Subcutaneous abdominal adipose tissue (tissue), 5 donors: ENCODE measurements at regions not wholly inside any gene's neighbourhood (a gene's known extent, or its start where the extent isn't known, plus 50 kb on each side); places are given as distances from the start of the nearest gene placed in this dataset.
"Not testable (repeated sequence)": the region's sequence is repeated elsewhere in the genome, so short reads cannot be mapped to it uniquely, and the experiment has no call there.

ENCODE experiments used
- H3K27ac ChIP-seq: one replicate; pipeline ENCODE4 v1.7.0; 2013; ENCODE audit warnings: low read depth, mild to moderate bottlenecking, inconsistent platforms, low read length, moderate library complexity
- H3K27me3 ChIP-seq, 5 donors: one replicate each; pipeline ENCODE4 v1.7.0; 2013; ENCODE audit warnings: low read length in 5 of 5, inconsistent platforms in 1 of 5; ENCODE audit not compliant: control insufficient read depth in 5 of 5, insufficient read depth in 4 of 5
- H3K36me3 ChIP-seq, 5 donors: one replicate each; pipeline ENCODE4 v1.7.0; 2013; ENCODE audit warnings: low read length in 5 of 5; ENCODE audit not compliant: control insufficient read depth in 5 of 5, insufficient read depth in 5 of 5
- H3K4me1 ChIP-seq, 5 donors: one replicate each; pipeline ENCODE4 v1.7.0; 2013; ENCODE audit warnings: low read length in 5 of 5, mild to moderate bottlenecking in 3 of 5, moderate library complexity in 1 of 5; ENCODE audit not compliant: control insufficient read depth in 5 of 5, insufficient read depth in 5 of 5
- H3K4me3 ChIP-seq, 5 donors: one replicate each; pipeline ENCODE4 v1.7.0; 2013; ENCODE audit warnings: low read length in 5 of 5, low read depth in 1 of 5
- H3K9ac ChIP-seq, 5 donors: one replicate each; pipeline ENCODE4 v1.7.0; 2013; ENCODE audit warnings: low read length in 5 of 5, mild to moderate bottlenecking in 4 of 5, moderate library complexity in 3 of 5
- H3K9me3 ChIP-seq, 5 donors: one replicate each; pipeline ENCODE4 v1.7.0; 2013; ENCODE audit warnings: low read length in 5 of 5; ENCODE audit not compliant: control insufficient read depth in 5 of 5
- donor health status: healthy.
- donor health status: healthy.
- donor health status: healthy.
- donor health status: healthy.
- donor health status: healthy.

- H3K36me3 ChIP-seq, result no peaks in the 10 kb centered on the region
- peaks cover 0 to 4% (median 0%) of the 10 kb centered on the region in 5 donors for H3K9me3 ChIP-seq
- no peaks in the 10 kb centered on the region for H3K27me3 ChIP-seq
- H3K4me3 ChIP-seq, result no peak overlapping the region
- no peak overlapping the region for H3K27ac ChIP-seq
- no peaks in the 10 kb centered on the region for H3K4me1 ChIP-seq
- no peak overlapping the region for H3K9ac ChIP-seq
Measured at GRCh38 chr3:191148131-191148530, 50.9 kb upstream of the OSTN start.

DNA sequence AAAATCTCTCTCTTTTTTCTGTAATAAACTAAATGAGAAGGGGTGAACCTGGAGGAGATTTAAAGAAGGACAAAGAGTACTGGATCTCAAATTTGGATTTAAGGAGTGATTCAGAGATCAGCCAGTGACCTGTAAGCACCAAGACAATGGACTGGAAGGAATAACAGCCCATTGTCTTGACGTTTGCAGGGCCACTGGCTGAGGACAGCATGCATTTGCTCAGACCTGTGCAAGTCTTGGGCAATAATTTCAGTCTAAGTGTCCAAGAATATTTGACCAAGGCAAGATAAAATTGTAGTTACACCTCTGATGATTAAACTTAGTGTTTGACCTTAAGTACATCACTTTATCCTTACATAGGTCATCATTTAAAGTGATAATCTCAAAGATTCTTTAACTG lies 55.8 kb upstream of the OSTN start:
- Histone ChIP-seq H3K36me3 (no peaks in the 10 kb centered on the region), H3K4me1 (no peaks in the 10 kb centered on the region), H3K9ac (no peak overlapping the region), H3K27me3 (no peaks in the 10 kb centered on the region), H3K9me3 (peaks cover 0 to 4% (median 0%) of the 10 kb centered on the region in 5 donors), H3K4me3 (no peak overlapping the region), H3K27ac (no peak overlapping the region)

DNA sequence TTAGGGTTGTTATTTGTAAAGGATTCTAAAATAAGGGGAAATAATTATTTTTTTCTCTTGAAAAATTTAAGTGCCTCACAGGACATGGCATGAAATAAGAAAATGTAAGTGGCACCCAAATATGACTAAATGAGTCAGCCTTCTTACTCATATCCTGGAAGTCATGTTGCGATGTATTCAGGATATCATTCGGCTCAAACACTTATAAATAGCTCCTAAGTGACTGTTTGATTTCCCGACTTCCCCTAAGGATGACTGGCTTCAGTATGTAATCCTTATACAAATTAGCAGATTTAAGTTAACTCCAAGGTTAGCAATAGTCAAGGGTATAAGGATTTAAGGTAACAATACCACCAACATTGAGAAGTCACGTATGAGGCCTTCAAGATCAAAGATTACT lies 57.3 kb upstream of the OSTN start:
- no peak overlapping the region for H3K27ac ChIP-seq
- H3K9ac ChIP-seq, result no peak overlapping the region
- H3K27me3 ChIP-seq, result no peaks in the 10 kb centered on the region
- no peak overlapping the region for H3K4me3 ChIP-seq
- H3K9me3 ChIP-seq, result peaks cover 0 to 4% (median 0%) of the 10 kb centered on the region in 5 donors
- H3K4me1 ChIP-seq, result no peaks in the 10 kb centered on the region
- no peaks in the 10 kb centered on the region for H3K36me3 ChIP-seq

DNA sequence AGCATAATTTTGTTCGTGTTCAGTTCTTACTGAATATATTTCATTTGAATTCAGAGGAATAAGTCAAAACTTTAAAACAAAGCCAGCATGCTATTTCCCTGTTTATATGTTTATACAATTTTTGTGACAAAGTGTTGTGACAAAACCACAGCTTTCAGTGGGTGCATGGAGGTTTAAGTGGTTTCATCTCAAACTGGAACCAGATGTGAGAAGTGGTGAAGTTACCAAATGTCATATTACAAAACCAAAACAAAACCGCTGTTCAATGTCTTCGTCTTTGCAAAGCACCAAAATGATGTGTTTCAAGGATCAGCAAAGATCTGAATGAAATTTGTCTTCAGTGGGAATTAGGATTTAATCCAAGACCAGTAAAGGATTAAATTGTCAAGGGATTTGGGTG lies 59.3 kb upstream of the OSTN start:
- Histone ChIP-seq H3K9ac (no peak overlapping the region), H3K4me1 (no peaks in the 10 kb centered on the region), H3K36me3 (no peaks in the 10 kb centered on the region), H3K27me3 (no peaks in the 10 kb centered on the region), H3K27ac (no peak overlapping the region), H3K9me3 (no peaks in the 10 kb centered on the region), H3K4me3 (no peak overlapping the region)

DNA sequence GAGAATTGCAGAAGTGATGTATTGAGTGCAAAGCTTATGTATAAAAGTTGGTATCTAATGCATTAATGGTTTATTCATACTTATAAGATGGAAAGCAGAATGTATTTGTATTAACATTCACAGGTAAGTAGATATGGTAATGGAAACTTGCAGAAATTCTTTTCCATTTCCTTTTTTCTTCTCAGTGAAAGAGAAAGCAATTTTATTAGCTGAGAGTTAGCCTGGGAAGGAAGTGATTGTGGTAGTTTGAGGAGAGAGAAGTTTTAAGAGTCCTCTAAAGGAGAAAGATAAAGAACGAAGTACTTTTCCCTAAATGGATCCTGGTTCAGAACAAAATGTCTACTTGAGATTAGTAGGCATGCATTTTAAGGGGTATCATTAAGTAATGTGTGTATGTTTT lies 60.1 kb upstream of the OSTN start:
- Histone ChIP-seq H3K4me3 (no peak overlapping the region), H3K4me1 (no peaks in the 10 kb centered on the region), H3K27me3 (no peaks in the 10 kb centered on the region), H3K36me3 (no peaks in the 10 kb centered on the region), H3K9ac (no peak overlapping the region), H3K27ac (no peak overlapping the region), H3K9me3 (no peaks in the 10 kb centered on the region)

DNA sequence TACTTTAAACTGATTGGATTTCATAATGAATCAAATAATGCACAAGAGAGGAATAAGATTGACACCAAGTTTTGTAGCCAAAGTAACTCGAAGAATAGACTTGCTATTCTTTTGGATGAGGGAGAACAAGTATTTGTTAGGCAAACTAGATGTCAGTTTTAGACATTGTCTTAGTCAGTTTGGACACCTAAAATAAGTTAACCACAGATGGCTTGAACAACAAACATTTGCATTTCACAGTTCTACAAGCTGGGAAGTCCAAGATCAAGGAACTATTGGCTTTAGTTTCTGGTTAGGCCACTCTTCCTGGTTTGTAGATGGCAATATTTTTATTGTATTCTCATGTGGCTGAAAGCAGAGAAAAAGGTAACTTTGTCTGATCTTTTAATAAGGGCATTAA lies 61.3 kb upstream of the OSTN start:
- H3K27ac ChIP-seq, result no peak overlapping the region
- H3K4me3 ChIP-seq, result no peak overlapping the region
- no peaks in the 10 kb centered on the region for H3K27me3 ChIP-seq
- H3K4me1 ChIP-seq, result no peaks in the 10 kb centered on the region
- no peak overlapping the region for H3K9ac ChIP-seq
- H3K9me3 ChIP-seq, result no peaks in the 10 kb centered on the region
- H3K36me3 ChIP-seq, result no peaks in the 10 kb centered on the region

GRCh38 chr3:191136347-191136746 lies 62.7 kb upstream of the OSTN start:
- no peaks in the 10 kb centered on the region for H3K9me3 ChIP-seq
- no peak overlapping the region for H3K4me3 ChIP-seq
- H3K36me3 ChIP-seq, result no peaks in the 10 kb centered on the region

DNA sequence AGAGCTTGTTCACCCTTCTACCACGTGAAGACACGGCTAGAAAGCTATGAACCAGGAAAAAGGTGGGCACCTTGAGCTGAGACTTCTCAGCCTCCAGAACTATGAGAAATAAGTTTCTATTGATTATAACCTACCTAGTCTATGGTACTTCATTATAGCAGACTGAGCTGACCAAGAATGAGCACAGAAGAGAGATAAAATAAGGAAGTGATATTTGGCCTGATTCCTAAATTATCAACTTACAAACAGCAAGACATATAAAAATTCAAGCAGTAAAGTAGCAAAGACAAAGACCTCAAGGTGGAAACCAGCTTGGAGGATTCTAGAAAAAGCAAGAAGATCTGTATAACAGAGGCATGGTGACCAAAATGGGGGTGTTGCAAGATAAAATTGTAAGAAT lies 63.9 kb upstream of the OSTN start:
- H3K4me3 ChIP-seq, result no peak overlapping the region
- H3K9me3 ChIP-seq, result no peaks in the 10 kb centered on the region
- H3K27me3 ChIP-seq, result no peaks in the 10 kb centered on the region
- no peaks in the 10 kb centered on the region for H3K36me3 ChIP-seq
- H3K9ac ChIP-seq, result no peak overlapping the region
- no peaks in the 10 kb centered on the region for H3K4me1 ChIP-seq
- H3K27ac ChIP-seq, result no peak overlapping the region

More at GRCh38 chr3:191136347-191136746, 62.7 kb upstream of the OSTN start:
- Histone ChIP-seq H3K27me3 (no peaks in the 10 kb centered on the region), H3K27ac (no peak overlapping the region), H3K4me1 (no peaks in the 10 kb centered on the region), H3K9ac (no peak overlapping the region)

DNA sequence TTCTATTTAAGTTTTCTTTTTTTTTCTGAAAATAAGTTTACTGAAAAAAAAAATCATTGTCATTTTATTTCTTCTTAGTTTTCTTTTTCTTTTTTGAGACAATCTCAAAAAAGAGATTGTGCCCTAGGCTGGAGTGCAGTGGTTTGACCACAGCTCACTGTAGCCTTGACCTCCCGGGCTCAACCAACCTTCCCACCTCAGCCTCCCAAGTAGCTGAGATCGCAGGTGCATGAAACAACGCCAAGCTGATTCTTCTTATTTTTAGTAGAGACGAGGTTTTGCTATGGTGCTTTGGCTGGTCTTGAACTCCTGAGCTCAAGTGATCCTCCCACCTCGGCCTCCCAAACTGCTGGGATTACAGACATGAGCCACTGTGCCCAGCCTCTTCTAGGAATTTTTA lies 65.7 kb upstream of the OSTN start:
- H3K9ac ChIP-seq, result no peak overlapping the region
- no peak overlapping the region for H3K4me3 ChIP-seq
- H3K9me3 ChIP-seq, result no peaks in the 10 kb centered on the region
- H3K27ac ChIP-seq, result no peak overlapping the region
- no peaks in the 10 kb centered on the region for H3K27me3 ChIP-seq
- H3K36me3 ChIP-seq, result no peaks in the 10 kb centered on the region
- no peaks in the 10 kb centered on the region for H3K4me1 ChIP-seq

DNA sequence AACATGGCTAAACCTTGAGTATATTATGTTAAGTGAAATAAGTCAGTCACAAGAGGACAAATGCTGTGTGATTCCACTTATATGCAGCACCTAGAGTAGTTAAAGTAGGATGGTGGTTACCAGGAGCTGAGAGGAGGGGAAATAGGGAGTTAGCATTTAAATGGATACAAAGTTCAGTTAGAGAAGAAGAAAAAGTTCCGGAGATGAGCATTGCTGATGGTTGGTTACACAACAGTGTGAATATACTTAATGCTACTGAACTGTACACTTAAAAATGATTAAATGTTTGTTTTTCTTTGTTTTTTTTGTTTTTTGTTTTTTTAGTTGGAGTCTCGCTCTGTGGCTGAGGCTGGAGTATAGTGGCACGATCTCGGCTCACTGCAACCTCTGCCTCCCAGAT lies 67.7 kb upstream of the OSTN start:
- Histone ChIP-seq H3K9me3 (no peaks in the 10 kb centered on the region), H3K27ac (no peak overlapping the region), H3K27me3 (no peaks in the 10 kb centered on the region), H3K4me3 (no peak overlapping the region), H3K9ac (no peak overlapping the region), H3K4me1 (no peaks in the 10 kb centered on the region), H3K36me3 (no peaks in the 10 kb centered on the region)

GRCh38 chr3:191124891-191125290 lies 74.2 kb upstream of the OSTN start:
- not testable (repeated sequence) for H3K27ac ChIP-seq, H3K27me3 ChIP-seq, H3K4me3 ChIP-seq, H3K9ac ChIP-seq, H3K9me3 ChIP-seq, H3K4me1 ChIP-seq, H3K36me3 ChIP-seq
